HCT116 (cell line): ENCODE measurements at regions not wholly inside any gene's neighbourhood (a gene's known extent, or its start where the extent isn't known, plus 50 kb on each side); places are given as distances from the start of the nearest gene placed in this dataset.

Source experiments
- ATAC-seq: fragments of 200-7000 bp; cut with Tn5 transposase; 2 replicates; pipeline ENCODE4 v1.9.1; 2020; ENCODE audit warnings: mild to moderate bottlenecking, moderate library complexity
- BruUV-seq: library from RNA; stranded (reverse); fragments of 400-500 nt; replicated peaks from 2 replicates; lab custom pipeline; 2021; lab: Mats Ljungman, UMichigan
- CTCF ChIA-PET: fragments of 300-600 bp; sonication (Branson Sonifier 250); formaldehyde crosslinking; loops from one replicate; lab custom pipeline; 2021; ENCODE audit warnings: antibody characterized with exemption; lab: Charles Lee
- POLR2A ChIA-PET: fragments of 300-600, 350-600 bp; sonication (Branson Sonifier 250); formaldehyde crosslinking; loops from one replicate; lab custom pipeline; 2021; ENCODE audit warnings: antibody characterized with exemption; lab: Charles Lee
- RAD21 ChIA-PET, 2 experiments: fragments of 300-600 bp; sonication (Branson Sonifier 250); formaldehyde crosslinking; loops; one replicate each; lab custom pipeline; 2023; ENCODE audit warnings: low total read pairs in 2 of 2; ENCODE audit not compliant: uncharacterized antibody in 2 of 2, unreplicated experiment in 2 of 2, low non-redundant PET in 1 of 2; lab: Charles Lee
- DNase-seq: peaks from one replicate; pipeline ENCODE4 v3.0.0-alpha.2; 2010; ENCODE audit warnings: low read depth, low spot score
- H2AFZ ChIP-seq: fragments of 200-600 bp; shearing (Covaris generic), sonication (generic); 2 replicates; pipeline ENCODE4 v1.6.1; 2017; ENCODE audit warnings: low read depth, mixed run types, mixed read lengths, antibody characterized with exemption, low read length; ENCODE audit not compliant: poor library complexity, severe bottlenecking
- H3K27ac ChIP-seq: 2 replicates; pipeline ENCODE4 v1.5.1; 2012; ENCODE audit warnings: low read depth, low read length
- H3K27me3 ChIP-seq: fragments of 200-600 bp; sonication (generic); 2 replicates; pipeline ENCODE4 v1.6.1; 2016; ENCODE audit warnings: mixed run types, low read length, mixed read lengths; ENCODE audit not compliant: insufficient read depth
- H3K36me3 ChIP-seq, 2 experiments: fragments of 200-500 bp in 1 of 2; fragments of 200-600 bp in 1 of 2; sonication (Bioruptor generic) in 1 of 2; sonication (generic) in 1 of 2; 2 replicates each; pipeline versions ENCODE4 v1.5.1 to v1.6.1; 2014 to 2016; ENCODE audit warnings: low read length in 2 of 2, inconsistent platforms in 1 of 2, mixed read lengths in 1 of 2, mixed run types in 1 of 2; ENCODE audit not compliant: insufficient read depth in 2 of 2, control insufficient read depth in 1 of 2
- H3K4me1 ChIP-seq, 2 experiments: fragments of 200-600 bp in 1 of 2; sonication (generic) in 1 of 2; 2 replicates each; pipeline versions ENCODE4 v1.5.1 to v1.6.1; 2012 to 2017; ENCODE audit warnings: low read length in 2 of 2, inconsistent platforms in 1 of 2, mild to moderate bottlenecking in 1 of 2, mixed read lengths in 1 of 2, mixed run types in 1 of 2, moderate library complexity in 1 of 2; ENCODE audit not compliant: insufficient read depth in 2 of 2, control insufficient read depth in 1 of 2
- H3K4me2 ChIP-seq: fragments of 200-600 bp; sonication (generic); 2 replicates; pipeline ENCODE4 v1.6.1; 2017; ENCODE audit warnings: mixed run types, low read length, mixed read lengths
- H3K4me3 ChIP-seq, 2 experiments: fragments of 200-600 bp in 1 of 2; sonication (generic) in 1 of 2; replicated peaks in 1 of 2; 2 replicates each; pipeline ENCODE4 v1.5.1; 2011 to 2016; ENCODE audit warnings: low read length in 2 of 2, control low read depth in 1 of 2, low read depth in 1 of 2, mild to moderate bottlenecking in 1 of 2, mixed read lengths in 1 of 2, mixed run types in 1 of 2
- H3K79me2 ChIP-seq: fragments of 200-600 bp; sonication (generic); 2 replicates; pipeline ENCODE4 v1.6.1; 2017; ENCODE audit warnings: mild to moderate bottlenecking, mixed run types, low read length, moderate library complexity, mixed read lengths; ENCODE audit not compliant: insufficient read depth
- H3K9ac ChIP-seq: fragments of 200-600 bp; sonication (generic); 2 replicates; pipeline ENCODE4 v1.6.1; 2016; ENCODE audit warnings: low read length, mixed read lengths
- H3K9me2 ChIP-seq: fragments of 200-600 bp; sonication (generic), shearing (Covaris generic); 2 replicates; pipeline ENCODE4 v1.6.1; 2017; ENCODE audit warnings: mixed run types, mild to moderate bottlenecking, moderate library complexity; ENCODE audit not compliant: insufficient read depth
- H3K9me3 ChIP-seq, 2 experiments: fragments of 200-500 bp in 1 of 2; fragments of 200-600 bp in 1 of 2; sonication (Bioruptor generic) in 1 of 2; sonication (generic) in 1 of 2; 2 replicates each; pipeline ENCODE4 v1.6.1; 2014 to 2017; ENCODE audit warnings: low read length in 2 of 2, mixed read lengths in 2 of 2, inconsistent platforms in 1 of 2, low read depth in 1 of 2, mild to moderate bottlenecking in 1 of 2, mixed run types in 1 of 2, moderate library complexity in 1 of 2; ENCODE audit not compliant: control insufficient read depth in 1 of 2, insufficient read depth in 1 of 2
- H4K20me1 ChIP-seq: fragments of 200-600 bp; sonication (generic), shearing (Covaris generic); 2 replicates; pipeline ENCODE4 v1.6.1; 2017; ENCODE audit warnings: mixed run types, mild to moderate bottlenecking, moderate library complexity; ENCODE audit not compliant: insufficient read depth
- CBX3 ChIP-seq: IDR thresholded peaks from 2 replicates; pipeline ENCODE4 v1.6.1; 2012; ENCODE audit warnings: low read depth
- CEBPB ChIP-seq: IDR thresholded peaks from 2 replicates; pipeline ENCODE4 v1.6.1; 2012; ENCODE audit warnings: low read depth
- EGR1 ChIP-seq: IDR thresholded peaks from 2 replicates; pipeline ENCODE4 v1.6.1; 2012; ENCODE audit warnings: low read depth
- EZH2 ChIP-seq: fragments of 200-600 bp; sonication (generic); IDR thresholded peaks from 2 replicates; pipeline ENCODE4 v1.6.1; 2017; ENCODE audit warnings: antibody characterized with exemption, mixed run types
- EZH2phosphoT487 ChIP-seq: fragments of 200-600 bp; IDR thresholded peaks from 2 replicates; pipeline ENCODE4 v1.6.1; 2018; ENCODE audit warnings: antibody characterized with exemption, borderline replicate concordance
- FOSL1 ChIP-seq: IDR thresholded peaks from 2 replicates; pipeline ENCODE4 v1.6.1; 2012; ENCODE audit warnings: low read depth
- JUND ChIP-seq: IDR thresholded peaks from 2 replicates; pipeline ENCODE4 v1.6.1; 2012
- POLR2A ChIP-seq: IDR thresholded peaks from 2 replicates; pipeline ENCODE4 v1.7.0; 2011; ENCODE audit warnings: borderline replicate concordance; ENCODE audit not compliant: insufficient read depth, insufficient read length; ENCODE audit errors: extremely low read depth
- POLR2AphosphoS5 ChIP-seq: IDR thresholded peaks from 2 replicates; pipeline ENCODE4 v1.6.1; 2011; ENCODE audit warnings: mild to moderate bottlenecking, low read depth, low read length, moderate library complexity
- RAD21 ChIP-seq: IDR thresholded peaks from 2 replicates; pipeline ENCODE4 v1.6.1; 2012; ENCODE audit warnings: low read depth, mild to moderate bottlenecking
- SIN3A ChIP-seq: IDR thresholded peaks from 2 replicates; pipeline ENCODE4 v1.6.1; 2012; ENCODE audit warnings: low read depth
- SP1 ChIP-seq: IDR thresholded peaks from 2 replicates; pipeline ENCODE4 v1.6.1; 2012; ENCODE audit warnings: low read depth
- SRF ChIP-seq: IDR thresholded peaks from 2 replicates; pipeline ENCODE4 v1.6.1; 2012; ENCODE audit warnings: low read depth
- YY1 ChIP-seq: IDR thresholded peaks from 2 replicates; pipeline ENCODE4 v1.6.1; 2011; ENCODE audit warnings: low read length, low read depth, moderate library complexity, mild to moderate bottlenecking; ENCODE audit not compliant: insufficient replicate concordance; ENCODE audit errors: extremely low read depth
- intact Hi-C: fragments of 100-400 bp; cut with micrococcal nuclease; formaldehyde crosslinking; loops from 2 replicates; pipeline ENCODE4 v1.10.0; 2022
- TF ChIP-seq, protein P1 (sequence below): IDR thresholded peaks from 2 replicates; pipeline ENCODE4 v1.6.1; 2012; ENCODE audit warnings: low read depth
- TF ChIP-seq, protein P2 (sequence below), 3 experiments: fragments of 200-600 bp in 1 of 3; sonication (generic) in 1 of 3; IDR thresholded peaks in 2 of 3; conservative IDR thresholded peaks in 1 of 3; 2 replicates each; pipeline ENCODE4 v1.5.1; 2012 to 2017; ENCODE audit warnings: low read depth in 2 of 3, low read length in 2 of 3, antibody characterized with exemption in 1 of 3, borderline replicate concordance in 1 of 3, control low read depth in 1 of 3, mild to moderate bottlenecking in 1 of 3, mixed read lengths in 1 of 3, mixed run types in 1 of 3, moderate library complexity in 1 of 3; ENCODE audit not compliant: insufficient read depth in 1 of 3
- TF ChIP-seq, protein P3 (sequence below): IDR thresholded peaks from 2 replicates; pipeline ENCODE4 v1.6.1; 2011; ENCODE audit warnings: mild to moderate bottlenecking, low read length, moderate library complexity; ENCODE audit not compliant: insufficient replicate concordance; ENCODE audit errors: extremely low read depth
- TF ChIP-seq, protein P4 (sequence below): IDR thresholded peaks from 2 replicates; pipeline ENCODE4 v1.6.1; 2012

DNA sequence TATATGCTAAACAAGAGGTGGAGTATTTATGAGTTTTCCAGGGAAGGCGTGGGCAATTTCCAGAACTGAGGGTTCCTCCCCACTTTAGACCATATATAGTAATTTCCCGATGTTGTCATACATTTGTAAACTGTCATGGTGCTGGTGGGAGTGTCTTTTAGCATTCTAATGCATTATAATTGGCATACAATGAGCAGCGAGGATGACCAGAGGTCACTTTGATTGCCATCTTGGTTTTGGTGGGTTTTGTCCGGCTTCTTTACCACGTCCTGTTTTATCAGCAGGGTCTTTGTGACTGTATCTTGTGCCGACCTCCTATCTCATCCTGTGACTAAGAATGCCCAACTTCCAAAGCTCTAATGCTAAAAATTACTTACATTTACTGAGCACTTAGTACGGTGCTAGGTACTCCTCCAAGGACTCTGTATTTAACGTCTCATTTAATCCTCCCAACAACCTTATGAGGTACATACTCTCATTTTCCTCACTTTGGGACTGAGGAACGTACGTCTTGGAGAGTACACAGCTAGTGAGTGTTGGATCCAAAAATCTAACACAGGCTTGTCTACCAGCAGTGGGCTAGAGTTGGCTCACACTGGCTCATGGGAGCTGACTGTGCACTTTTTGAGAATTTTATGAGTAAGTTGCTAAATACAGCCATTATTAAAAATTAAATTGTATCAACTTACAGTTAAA, 144.8 kb upstream of the NEBL start:
- no peaks in the 10 kb centered on the region for H3K36me3 ChIP-seq
- TF ChIP-seq EZH2 (no peak), SP1 (no peak), POLR2AphosphoS5 (no peak), FOSL1 (no peak), SRF (no peak), JUND (no peak), SIN3A (no peak), CBX3 (no peak), EGR1 (no peak), YY1 (no peak), CEBPB (no peak), POLR2A (no peak), EZH2phosphoT487 (no peak), RAD21 (no peak)
- TF ChIP-seq, protein P1, sequence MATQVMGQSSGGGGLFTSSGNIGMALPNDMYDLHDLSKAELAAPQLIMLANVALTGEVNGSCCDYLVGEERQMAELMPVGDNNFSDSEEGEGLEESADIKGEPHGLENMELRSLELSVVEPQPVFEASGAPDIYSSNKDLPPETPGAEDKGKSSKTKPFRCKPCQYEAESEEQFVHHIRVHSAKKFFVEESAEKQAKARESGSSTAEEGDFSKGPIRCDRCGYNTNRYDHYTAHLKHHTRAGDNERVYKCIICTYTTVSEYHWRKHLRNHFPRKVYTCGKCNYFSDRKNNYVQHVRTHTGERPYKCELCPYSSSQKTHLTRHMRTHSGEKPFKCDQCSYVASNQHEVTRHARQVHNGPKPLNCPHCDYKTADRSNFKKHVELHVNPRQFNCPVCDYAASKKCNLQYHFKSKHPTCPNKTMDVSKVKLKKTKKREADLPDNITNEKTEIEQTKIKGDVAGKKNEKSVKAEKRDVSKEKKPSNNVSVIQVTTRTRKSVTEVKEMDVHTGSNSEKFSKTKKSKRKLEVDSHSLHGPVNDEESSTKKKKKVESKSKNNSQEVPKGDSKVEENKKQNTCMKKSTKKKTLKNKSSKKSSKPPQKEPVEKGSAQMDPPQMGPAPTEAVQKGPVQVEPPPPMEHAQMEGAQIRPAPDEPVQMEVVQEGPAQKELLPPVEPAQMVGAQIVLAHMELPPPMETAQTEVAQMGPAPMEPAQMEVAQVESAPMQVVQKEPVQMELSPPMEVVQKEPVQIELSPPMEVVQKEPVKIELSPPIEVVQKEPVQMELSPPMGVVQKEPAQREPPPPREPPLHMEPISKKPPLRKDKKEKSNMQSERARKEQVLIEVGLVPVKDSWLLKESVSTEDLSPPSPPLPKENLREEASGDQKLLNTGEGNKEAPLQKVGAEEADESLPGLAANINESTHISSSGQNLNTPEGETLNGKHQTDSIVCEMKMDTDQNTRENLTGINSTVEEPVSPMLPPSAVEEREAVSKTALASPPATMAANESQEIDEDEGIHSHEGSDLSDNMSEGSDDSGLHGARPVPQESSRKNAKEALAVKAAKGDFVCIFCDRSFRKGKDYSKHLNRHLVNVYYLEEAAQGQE, result no peak
- TF ChIP-seq, protein P2, sequence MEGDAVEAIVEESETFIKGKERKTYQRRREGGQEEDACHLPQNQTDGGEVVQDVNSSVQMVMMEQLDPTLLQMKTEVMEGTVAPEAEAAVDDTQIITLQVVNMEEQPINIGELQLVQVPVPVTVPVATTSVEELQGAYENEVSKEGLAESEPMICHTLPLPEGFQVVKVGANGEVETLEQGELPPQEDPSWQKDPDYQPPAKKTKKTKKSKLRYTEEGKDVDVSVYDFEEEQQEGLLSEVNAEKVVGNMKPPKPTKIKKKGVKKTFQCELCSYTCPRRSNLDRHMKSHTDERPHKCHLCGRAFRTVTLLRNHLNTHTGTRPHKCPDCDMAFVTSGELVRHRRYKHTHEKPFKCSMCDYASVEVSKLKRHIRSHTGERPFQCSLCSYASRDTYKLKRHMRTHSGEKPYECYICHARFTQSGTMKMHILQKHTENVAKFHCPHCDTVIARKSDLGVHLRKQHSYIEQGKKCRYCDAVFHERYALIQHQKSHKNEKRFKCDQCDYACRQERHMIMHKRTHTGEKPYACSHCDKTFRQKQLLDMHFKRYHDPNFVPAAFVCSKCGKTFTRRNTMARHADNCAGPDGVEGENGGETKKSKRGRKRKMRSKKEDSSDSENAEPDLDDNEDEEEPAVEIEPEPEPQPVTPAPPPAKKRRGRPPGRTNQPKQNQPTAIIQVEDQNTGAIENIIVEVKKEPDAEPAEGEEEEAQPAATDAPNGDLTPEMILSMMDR (IDR thresholded peaks at IDR 0.05 in 2 of 3, conservative IDR thresholded peaks at IDR 0.05 in 1 of 3; ENCODE audit: borderline replicate concordance in 1 of 3, insufficient read depth in 1 of 3, low read depth in 2 of 3, low read length in 2 of 3), result no peak
- TF ChIP-seq, protein P3, sequence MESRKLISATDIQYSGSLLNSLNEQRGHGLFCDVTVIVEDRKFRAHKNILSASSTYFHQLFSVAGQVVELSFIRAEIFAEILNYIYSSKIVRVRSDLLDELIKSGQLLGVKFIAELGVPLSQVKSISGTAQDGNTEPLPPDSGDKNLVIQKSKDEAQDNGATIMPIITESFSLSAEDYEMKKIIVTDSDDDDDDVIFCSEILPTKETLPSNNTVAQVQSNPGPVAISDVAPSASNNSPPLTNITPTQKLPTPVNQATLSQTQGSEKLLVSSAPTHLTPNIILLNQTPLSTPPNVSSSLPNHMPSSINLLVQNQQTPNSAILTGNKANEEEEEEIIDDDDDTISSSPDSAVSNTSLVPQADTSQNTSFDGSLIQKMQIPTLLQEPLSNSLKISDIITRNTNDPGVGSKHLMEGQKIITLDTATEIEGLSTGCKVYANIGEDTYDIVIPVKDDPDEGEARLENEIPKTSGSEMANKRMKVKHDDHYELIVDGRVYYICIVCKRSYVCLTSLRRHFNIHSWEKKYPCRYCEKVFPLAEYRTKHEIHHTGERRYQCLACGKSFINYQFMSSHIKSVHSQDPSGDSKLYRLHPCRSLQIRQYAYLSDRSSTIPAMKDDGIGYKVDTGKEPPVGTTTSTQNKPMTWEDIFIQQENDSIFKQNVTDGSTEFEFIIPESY, result no peak
- TF ChIP-seq, protein P4, sequence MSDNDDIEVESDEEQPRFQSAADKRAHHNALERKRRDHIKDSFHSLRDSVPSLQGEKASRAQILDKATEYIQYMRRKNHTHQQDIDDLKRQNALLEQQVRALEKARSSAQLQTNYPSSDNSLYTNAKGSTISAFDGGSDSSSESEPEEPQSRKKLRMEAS, result no peak
- intact Hi-C loops, result no loop called here
- no peaks in the 10 kb centered on the region for H3K79me2 ChIP-seq
- no peak for ATAC-seq
- no peak overlapping the region for H3K4me2 ChIP-seq
- H3K9me2 ChIP-seq, result no peaks in the 10 kb centered on the region
- ChIA-PET RAD21 (no interaction called here), CTCF (no interaction called here), POLR2A (no interaction called here)
- no TSS peak for BruUV-seq
- no peak overlapping the region for H2AFZ ChIP-seq
- no peak overlapping the region for H3K9ac ChIP-seq
- no peaks in the 10 kb centered on the region for H3K27me3 ChIP-seq
- no peak overlapping the region for H3K27ac ChIP-seq
- H3K4me1 ChIP-seq, result no peaks in the 10 kb centered on the region
- H4K20me1 ChIP-seq, result no peaks in the 10 kb centered on the region
- H3K4me3 ChIP-seq, result no peak overlapping the region
- no peak for DNase-seq
- no peaks in the 10 kb centered on the region for H3K9me3 ChIP-seq
